ENCODE measurements at regions not wholly inside any gene's neighbourhood (a gene's known extent, or its start where the extent isn't known, plus 50 kb on each side); places are given as distances from the start of the nearest gene placed in this dataset.

DNA sequence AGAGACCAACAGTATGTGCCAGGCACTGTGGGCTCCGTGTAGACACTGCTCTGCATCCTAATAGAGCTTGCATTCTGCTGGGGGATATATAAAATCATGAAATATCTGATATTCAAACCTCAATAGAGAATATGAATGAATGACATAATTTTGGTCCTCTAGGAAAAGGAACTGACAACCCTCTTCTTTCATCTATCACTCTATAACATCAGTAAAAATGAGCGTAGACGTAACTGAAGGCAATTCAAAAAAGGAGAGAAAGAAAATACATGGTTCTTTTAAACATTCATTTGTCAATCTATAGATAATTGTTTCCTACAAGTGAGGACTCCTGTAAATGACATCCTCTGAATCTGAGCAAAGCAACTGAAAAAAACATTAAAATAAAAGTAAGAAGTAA, 607.4 kb upstream of the LRRN3 start:
- Histone ChIP-seq H3K4me2 (no peak overlapping the region), H3K79me2 (ENCODE audit: low read depth) (no peaks in the 10 kb centered on the region), H4K20me1 (ENCODE audit: low read depth) (no peaks in the 10 kb centered on the region), H3K4me1 (no peaks in the 10 kb centered on the region), H3K27ac (no peak overlapping the region), H3K9ac (no peak overlapping the region), H3K27me3 (no peaks in the 10 kb centered on the region), H2AFZ (replicated peaks) (no peak overlapping the region), H3F3A (ENCODE audit: low read depth) (no peaks in the 10 kb centered on the region), H3K36me3 (no peaks in the 10 kb centered on the region), H3K4me3 (no peak overlapping the region), H3K9me3 (ENCODE audit: low read depth) (no peaks in the 10 kb centered on the region)
- TF ChIP-seq, protein P1, sequence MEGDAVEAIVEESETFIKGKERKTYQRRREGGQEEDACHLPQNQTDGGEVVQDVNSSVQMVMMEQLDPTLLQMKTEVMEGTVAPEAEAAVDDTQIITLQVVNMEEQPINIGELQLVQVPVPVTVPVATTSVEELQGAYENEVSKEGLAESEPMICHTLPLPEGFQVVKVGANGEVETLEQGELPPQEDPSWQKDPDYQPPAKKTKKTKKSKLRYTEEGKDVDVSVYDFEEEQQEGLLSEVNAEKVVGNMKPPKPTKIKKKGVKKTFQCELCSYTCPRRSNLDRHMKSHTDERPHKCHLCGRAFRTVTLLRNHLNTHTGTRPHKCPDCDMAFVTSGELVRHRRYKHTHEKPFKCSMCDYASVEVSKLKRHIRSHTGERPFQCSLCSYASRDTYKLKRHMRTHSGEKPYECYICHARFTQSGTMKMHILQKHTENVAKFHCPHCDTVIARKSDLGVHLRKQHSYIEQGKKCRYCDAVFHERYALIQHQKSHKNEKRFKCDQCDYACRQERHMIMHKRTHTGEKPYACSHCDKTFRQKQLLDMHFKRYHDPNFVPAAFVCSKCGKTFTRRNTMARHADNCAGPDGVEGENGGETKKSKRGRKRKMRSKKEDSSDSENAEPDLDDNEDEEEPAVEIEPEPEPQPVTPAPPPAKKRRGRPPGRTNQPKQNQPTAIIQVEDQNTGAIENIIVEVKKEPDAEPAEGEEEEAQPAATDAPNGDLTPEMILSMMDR (IDR thresholded peaks at IDR 0.05): no peak
- TF ChIP-seq EZH2phosphoT487 (IDR thresholded peaks at IDR 0.05): no peak
- no peak for TF ChIP-seq EZH2 (IDR thresholded peaks at IDR 0.05)
- H3K27ac Mint-ChIP-seq: no peak overlapping the region
- H3K9me3 Mint-ChIP-seq: peaks cover 23% of the 10 kb centered on the region
- H3K27me3 Mint-ChIP-seq (ENCODE audit: insufficient read depth, low read depth): peaks cover 8% of the 10 kb centered on the region
- H3K4me1 Mint-ChIP-seq: no peaks in the 10 kb centered on the region
- no peak for DNase-seq (ENCODE audit: low spot score)
- no peak overlapping the region for H3K4me3 Mint-ChIP-seq
- H3K36me3 Mint-ChIP-seq: peaks cover 2% of the 10 kb centered on the region

DNA sequence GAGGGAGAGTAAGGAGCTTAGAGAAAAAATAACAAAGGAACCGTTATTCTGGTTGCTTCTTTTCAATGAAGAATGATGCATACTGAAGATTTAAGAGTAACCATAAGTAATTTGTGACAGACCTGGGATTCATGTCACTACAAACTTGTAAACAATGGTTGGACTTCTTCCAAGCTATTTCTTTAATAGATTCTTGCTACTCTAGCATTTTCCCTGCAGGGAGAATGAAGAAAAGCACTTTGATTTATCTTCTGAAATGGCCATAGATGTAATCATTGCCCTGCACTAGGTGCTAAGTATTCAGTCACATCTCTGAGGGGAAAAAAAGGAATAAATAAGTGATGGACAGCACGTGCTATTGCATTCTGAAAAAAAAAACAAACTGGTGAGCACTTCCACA, 606.6 kb upstream of the LRRN3 start:
- H3F3A ChIP-seq (ENCODE audit: low read depth): no peaks in the 10 kb centered on the region
- no peaks in the 10 kb centered on the region for H3K36me3 ChIP-seq
- H3K27ac ChIP-seq: no peak overlapping the region
- H3K4me2 ChIP-seq: no peak overlapping the region
- Mint-ChIP-seq H3K9me3 (peaks cover 17% of the 10 kb centered on the region), H3K36me3 (no peaks in the 10 kb centered on the region), H3K27ac (no peak overlapping the region), H3K27me3 (ENCODE audit: insufficient read depth, low read depth) (peaks cover 5% of the 10 kb centered on the region), H3K4me1 (no peaks in the 10 kb centered on the region), H3K4me3 (no peak overlapping the region)
- no peak for TF ChIP-seq EZH2 (IDR thresholded peaks at IDR 0.05)
- TF ChIP-seq EZH2phosphoT487 (IDR thresholded peaks at IDR 0.05): no peak
- TF ChIP-seq, protein P1 (IDR thresholded peaks at IDR 0.05): no peak
- no peaks in the 10 kb centered on the region for H3K4me1 ChIP-seq
- no peak for DNase-seq (ENCODE audit: low spot score)
- H3K9me3 ChIP-seq (ENCODE audit: low read depth): no peaks in the 10 kb centered on the region
- no peak overlapping the region for H2AFZ ChIP-seq (replicated peaks)
- H3K9ac ChIP-seq: no peak overlapping the region
- H3K4me3 ChIP-seq: no peak overlapping the region
- H4K20me1 ChIP-seq (ENCODE audit: low read depth): no peaks in the 10 kb centered on the region
- H3K79me2 ChIP-seq (ENCODE audit: low read depth): no peaks in the 10 kb centered on the region
- no peaks in the 10 kb centered on the region for H3K27me3 ChIP-seq

DNA sequence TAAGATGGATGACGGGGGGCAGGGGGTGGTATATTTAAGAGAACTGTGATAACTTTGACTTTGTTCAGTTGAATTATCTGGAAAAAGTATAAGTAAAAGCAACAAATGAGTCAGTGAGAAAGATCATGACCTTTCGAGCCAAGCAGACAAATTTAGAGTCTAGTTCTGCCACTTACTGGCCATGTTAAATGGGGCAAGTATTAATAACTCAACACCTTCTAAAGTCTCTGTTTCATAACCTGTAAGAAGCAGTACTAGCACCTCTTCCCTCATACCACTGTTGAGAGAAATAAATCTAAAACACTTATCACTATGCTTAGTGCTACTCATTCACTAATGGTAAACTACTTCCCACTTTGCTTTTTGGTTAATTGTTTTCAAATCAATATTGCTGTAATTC, 604.4 kb upstream of the LRRN3 start:
- no peaks in the 10 kb centered on the region for H3K79me2 ChIP-seq (ENCODE audit: low read depth)
- H3K4me2 ChIP-seq: no peak overlapping the region
- H3F3A ChIP-seq (ENCODE audit: low read depth): no peaks in the 10 kb centered on the region
- TF ChIP-seq, protein P1 (IDR thresholded peaks at IDR 0.05): no peak
- no peak for TF ChIP-seq EZH2 (IDR thresholded peaks at IDR 0.05)
- no peak for TF ChIP-seq EZH2phosphoT487 (IDR thresholded peaks at IDR 0.05)
- peaks cover 5% of the 10 kb centered on the region for H3K27me3 Mint-ChIP-seq (ENCODE audit: insufficient read depth, low read depth)
- H3K9me3 Mint-ChIP-seq: peaks cover 8% of the 10 kb centered on the region
- H3K36me3 ChIP-seq: no peaks in the 10 kb centered on the region
- no peaks in the 10 kb centered on the region for H3K27me3 ChIP-seq
- DNase-seq (ENCODE audit: low spot score): no peak
- no peak overlapping the region for H2AFZ ChIP-seq (replicated peaks)
- H3K9me3 ChIP-seq (ENCODE audit: low read depth): no peaks in the 10 kb centered on the region
- no peak overlapping the region for H3K27ac Mint-ChIP-seq
- H3K4me3 Mint-ChIP-seq: no peak overlapping the region
- H3K9ac ChIP-seq: no peak overlapping the region
- no peaks in the 10 kb centered on the region for H3K4me1 ChIP-seq
- H3K36me3 Mint-ChIP-seq: no peaks in the 10 kb centered on the region
- H3K27ac ChIP-seq: no peak overlapping the region
- no peaks in the 10 kb centered on the region for H4K20me1 ChIP-seq (ENCODE audit: low read depth)
- H3K4me3 ChIP-seq: no peak overlapping the region
- H3K4me1 Mint-ChIP-seq: no peaks in the 10 kb centered on the region

Data from neural progenitor cell (in vitro differentiated cells).